ENCODE measurements at regions not wholly inside any gene's neighbourhood (a gene's known extent, or its start where the extent isn't known, plus 50 kb on each side); places are given as distances from the start of the nearest gene placed in this dataset.
A peak's percentile ranks its signal among the peaks of the same experiment; 100 is the strongest.
"Not testable (repeated sequence)": the region's sequence is repeated elsewhere in the genome, so short reads cannot be mapped to it uniquely, and the experiment has no call there.

DNA sequence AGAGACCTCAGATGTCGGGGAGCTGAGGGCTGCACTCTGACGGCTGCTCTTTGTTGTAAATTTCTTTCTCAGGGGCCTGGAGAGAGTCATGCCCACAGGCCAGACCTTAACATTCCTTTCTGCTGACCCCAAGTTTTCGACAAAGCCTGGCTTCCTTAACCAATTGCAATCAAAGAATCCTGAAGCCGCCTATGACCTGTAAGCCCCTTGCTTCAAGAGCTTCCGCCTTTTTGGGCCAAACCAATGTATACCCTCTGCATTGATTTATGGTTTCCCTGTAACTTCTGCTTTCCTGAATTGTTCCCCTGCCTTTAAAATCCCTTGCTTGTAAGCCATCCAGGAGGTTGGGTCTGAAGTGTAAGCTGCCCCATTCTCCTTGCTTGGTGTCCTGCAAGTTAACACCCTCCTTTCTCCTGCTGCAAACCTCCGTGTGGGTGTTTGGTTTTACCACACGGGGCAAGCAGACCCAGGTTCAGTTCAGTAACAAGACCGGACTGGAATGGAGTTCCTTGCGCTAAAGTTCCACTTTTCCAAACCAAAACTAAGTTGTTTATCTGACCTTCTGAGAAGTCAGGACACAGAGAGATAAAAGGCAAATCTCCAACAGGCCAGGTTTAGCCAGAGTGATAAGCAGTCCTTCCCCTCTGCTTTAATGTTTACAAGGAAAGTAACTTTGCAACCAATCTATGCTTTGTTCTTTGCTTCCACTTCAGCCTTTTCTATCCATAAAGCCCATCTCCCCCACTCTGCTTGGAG lies 141.6 kb downstream of the KCNJ12 start:
- DNase-seq (ENCODE audit: low read depth, low spot score) = peak; percentile 89

DNA sequence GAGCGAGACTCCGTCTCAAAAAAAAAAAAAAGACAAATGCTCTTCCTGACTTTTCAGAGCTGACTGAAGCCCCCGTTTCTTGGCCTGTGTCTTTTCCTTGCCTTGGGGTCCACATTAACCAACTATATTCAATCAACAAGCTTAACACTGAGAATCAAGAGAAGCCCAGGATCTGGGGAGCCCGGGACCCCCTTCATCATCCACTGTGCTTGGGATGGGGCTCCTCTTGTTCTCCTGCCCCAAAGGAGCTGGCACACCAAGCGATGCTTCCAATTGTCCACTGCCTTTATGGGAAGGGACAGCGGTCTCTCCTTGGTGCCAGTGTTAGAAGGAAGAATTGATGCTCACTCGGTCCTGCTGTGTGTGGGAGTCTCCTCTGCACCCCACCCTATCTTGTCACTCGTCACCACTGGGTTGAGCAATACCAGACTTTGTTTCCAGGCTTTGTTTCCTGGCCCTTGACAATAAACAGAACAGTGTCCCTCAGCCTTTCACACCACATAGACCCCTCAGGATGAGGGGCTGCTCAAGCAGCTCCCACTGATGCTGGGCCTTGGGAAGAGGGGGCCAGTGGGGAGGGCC lies 146.7 kb downstream of the KCNJ12 start:
- peak; percentile 27 for DNase-seq (ENCODE audit: low read depth, low spot score)

DNA sequence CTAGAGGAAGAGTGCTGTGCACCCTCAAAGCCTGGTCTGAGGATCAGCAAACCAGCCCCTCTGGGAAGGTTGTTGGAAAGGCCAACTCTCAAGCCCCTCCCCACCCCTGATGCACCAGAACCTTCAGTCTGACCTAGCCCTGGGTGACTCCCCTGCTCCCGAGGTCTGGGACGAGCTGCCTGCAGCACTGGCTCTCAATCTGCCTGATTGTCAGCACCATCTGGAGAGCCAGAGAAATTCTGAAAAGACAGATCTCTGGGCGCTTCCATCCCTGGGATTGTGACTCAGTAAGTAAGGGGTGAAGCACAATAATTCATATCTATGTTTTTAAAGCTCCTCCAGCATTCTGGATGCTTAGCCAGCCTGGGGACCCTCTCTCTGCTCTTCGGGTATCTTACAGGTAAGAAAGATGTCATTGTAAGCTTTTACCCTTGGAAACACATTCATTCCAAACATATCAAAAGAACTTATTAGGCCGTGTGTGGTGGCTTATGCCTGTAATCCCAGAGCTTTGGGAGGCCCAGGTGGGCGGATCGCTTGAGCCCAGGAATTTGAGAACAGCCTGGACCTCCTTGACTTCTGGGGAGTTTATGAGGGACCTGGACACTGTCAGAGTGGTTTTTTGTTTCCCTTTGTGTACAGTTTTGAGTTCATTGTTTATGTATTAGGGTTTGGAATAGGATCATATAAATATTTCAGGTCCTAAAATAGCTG lies 147.5 kb downstream of the KCNJ12 start:
- DNase-seq (ENCODE audit: low read depth, low spot score) = peak; percentile 36

DNA sequence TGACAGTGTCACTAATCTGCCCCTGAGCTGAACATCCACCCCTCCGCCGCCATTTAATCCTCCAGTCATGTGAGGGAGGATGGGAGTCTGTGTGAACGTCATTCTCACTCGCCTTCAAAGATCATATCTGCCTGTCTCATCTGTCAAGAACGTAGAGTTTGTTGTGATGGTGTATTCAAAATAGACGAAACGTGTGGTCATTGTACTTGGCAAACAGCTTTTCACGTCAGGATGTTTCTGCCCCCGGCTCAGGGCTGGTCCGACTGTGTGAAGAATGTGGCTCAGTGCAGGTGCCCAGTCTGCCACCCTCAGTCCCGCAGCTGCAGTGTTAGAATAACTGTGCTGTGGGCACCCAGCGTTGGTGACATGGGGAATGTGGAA lies 148.0 kb downstream of the KCNJ12 start:
- no peak for DNase-seq (ENCODE audit: low read depth, low spot score)

DNA sequence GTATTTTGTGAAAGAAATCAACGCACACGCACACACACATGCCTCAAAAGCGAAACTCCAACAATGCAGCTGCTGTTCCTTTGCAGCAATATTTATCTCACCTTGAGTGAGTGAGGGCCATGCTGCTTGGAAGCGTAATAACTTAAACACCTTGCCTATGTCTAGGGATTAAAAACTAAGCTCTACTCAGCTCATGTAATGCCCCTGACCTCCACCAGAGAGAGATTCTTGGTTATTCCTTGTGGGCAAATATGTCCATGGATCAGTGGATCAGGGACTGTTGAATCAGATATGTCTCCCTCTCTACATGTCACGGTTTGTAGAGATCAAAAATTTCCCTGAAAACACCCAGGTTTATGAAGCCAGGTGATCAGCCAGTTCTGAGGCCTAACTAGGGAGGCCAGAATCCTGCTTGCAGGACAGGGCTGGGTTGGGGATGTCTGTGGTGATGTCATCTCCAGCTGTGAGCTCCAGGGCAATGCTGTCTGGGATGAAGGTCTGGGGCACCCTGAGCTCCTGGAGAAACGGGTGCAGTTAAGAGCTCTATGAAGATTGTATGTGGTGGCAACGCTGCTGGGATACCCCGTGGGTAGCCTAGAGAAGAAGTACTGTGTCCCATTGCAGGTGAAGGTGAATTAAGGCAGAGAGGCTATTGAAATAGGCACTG lies 149.4 kb downstream of the KCNJ12 start:
- DNase-seq (ENCODE audit: low read depth, low spot score) = no peak

DNA sequence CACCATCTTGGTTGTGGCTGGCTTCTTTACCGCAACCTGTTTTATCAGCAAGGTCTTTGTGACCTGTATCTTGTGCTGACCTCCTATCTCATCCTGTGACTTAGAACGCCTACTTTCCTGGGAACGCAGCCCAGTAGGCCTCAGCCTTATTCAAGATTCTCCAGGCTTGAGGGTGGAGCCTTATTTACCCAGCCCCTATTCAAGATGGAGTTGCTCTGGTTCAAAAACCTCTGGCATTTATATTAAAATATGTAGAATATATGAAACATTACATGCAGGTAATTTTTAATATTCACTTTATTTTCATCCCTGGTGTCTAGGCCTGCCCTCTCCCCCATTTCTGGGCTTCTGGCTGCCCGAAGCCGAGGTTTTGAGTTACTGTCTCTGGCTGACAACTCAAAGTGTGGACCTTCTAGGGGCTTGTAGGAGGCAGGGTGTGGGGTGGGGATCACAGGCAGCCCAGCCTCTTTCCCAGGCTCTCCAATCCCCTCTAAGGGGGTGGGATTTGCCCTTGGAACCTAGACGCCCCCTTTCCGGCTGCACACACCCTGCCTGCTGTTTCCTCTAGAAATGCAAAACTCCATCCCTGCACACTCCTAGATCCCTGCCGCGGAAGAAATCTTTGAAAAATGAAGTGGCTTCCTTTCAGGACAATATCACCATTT lies 152.0 kb downstream of the KCNJ12 start:
- no peak for DNase-seq (ENCODE audit: low read depth, low spot score)

DNA sequence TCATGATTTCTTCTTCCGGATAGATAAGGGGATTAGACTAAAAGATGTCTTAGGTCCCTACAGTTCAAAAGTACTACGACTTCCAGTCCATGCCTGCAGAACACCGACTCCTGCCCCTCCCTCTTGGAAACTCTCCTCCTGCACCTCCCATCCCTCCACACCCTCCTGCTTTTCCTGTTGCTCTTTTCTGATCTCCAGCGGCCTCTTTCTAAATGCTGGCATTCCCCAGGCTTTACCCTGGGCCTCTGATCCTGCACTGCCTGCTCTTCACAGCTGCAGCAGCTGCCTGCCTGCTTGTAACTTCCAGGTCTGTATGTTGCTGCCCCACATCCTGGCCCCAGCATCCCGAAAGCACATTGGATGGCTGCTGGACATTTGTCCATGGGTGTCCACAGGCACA lies 154.2 kb downstream of the KCNJ12 start:
- peak; percentile 39 for DNase-seq (ENCODE audit: low read depth, low spot score)

DNA sequence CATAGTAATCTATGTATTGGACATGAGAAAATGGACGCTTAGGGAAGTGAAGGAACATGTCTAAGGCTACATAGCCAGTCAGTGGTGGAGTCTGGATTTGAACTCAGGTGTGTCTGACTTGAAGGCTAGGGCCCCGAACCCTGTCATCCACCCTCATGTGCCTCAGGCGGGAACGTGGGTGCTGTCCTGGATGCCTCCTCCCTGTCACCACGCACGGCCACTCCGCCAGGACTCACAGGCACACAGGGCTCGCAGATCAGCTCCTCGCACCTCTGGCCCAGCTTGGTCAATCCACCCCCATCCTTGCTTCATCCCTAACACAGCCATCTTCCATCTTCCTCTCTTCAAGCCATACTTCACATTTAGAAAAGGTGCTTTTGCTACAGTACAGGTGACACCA lies 154.7 kb downstream of the KCNJ12 start:
- DNase-seq (ENCODE audit: low read depth, low spot score) = no peak

DNA sequence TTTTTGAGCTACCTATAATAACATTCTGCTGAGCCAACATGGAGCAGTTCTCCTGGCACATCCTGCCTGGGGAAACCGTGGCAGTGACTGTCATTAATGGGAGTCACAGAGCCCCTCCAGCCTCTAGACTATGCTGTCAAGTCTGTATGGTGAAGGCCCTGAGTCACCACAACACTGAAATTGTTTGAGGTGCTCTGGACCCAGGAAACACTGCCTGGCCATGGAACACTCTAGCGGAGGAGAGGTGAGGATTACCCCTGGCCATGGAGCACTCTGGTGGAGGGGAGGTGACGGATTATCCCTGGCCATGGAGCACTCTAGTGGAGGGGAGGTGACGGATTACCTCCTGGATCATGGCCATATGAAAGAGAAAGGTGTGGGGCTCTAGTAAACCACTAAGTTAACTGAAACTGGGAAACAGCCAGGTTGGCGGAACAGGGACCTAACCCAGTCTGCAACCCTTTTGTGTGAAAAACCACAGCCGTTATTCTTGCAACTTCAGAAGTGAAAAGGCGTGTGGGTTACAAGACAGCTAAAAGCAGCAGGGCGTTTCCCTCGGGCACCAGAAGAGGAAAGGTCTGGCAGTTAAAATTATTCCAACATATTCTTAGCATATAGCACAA lies 156.7 kb downstream of the KCNJ12 start:
- DNase-seq (ENCODE audit: low read depth, low spot score) = no peak

DNA sequence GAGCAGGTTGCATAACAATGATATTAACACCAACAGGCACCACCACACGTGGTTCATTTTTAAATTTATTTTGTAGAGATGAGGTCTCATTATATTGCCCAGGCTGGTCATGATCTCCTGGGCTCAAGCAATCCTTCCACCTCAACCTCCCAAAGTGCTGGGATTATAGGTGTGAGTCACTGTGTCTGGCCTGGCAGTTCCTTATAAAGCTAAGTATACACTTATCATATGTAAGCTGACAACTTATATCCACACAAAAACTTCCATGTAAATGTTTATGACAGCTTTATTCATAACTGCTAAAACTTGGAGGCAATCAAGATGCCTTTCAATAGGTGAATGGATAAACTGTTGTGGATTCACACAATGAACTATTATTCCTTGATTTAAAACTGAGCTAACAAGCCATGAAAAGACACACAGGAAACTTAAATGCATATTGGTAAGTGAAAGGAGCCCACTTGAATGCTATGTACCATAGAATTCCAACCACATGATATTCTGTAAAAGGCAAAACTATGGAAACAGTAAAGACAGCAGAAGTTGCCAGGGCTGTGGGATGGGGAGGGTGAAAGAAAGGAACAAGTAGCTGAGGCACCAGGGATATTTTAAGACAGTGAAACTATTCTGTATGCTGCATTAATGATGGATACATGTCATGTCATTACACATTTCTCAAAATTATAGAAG lies 156.5 kb upstream of the KCNJ18 start:
- DNase-seq (ENCODE audit: low read depth, low spot score) = no peak

DNA sequence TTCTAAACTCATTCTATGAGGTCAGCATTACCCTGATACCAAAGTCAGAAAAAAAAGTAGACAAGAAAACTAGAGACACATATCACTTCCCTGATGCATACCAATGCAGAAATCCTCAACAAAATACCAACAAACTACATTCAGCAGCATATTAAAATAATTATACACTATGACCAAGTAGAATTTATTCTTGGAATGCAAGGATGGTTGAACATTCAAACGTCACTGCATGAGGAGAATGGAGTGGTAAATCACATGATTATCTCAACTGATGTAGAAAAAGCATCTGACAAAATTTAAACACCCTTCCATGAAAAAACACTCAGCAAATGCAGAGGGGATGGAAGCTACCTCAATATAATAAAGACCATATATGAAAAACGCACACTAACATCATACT lies 155.0 kb upstream of the KCNJ18 start:
- no peak for DNase-seq (ENCODE audit: low read depth, low spot score)

DNA sequence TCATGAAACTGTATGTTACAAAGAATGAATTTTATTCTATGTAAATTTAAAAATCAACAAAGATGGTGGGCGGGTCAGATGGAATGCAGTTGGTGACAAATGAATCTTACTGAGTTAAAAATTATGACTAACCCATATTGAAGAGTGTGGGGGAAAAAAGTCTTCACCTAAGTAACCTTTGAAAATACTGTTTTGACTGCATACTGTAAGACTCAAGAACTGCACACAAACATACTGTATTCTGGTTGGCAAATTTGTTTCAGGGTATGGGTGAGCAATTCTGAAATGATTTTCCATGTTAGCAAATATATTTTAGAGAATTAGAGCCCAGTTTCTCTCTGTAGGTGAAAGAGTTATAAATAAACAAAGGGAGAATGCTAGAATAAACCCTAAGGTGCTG lies 153.7 kb upstream of the KCNJ18 start:
- no peak for DNase-seq (ENCODE audit: low read depth, low spot score)

DNA sequence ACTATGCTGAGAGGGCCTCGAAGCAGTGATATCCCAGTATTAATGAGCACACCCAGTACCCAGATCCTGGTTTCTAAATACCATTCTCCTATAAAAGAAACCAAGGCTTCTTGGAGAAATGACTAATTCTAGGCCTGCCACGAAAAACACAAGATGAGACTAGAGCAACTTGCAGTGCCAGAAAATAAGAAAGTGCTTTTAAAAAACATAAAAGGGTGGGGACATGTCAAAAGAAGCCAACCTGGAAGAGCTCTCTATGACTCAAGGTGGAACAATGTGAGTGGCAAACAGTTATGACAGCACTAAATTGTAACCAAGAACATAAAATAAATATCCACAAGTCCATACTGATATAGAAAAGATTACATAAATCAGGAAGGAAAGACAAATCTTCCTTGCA lies 153.2 kb upstream of the KCNJ18 start:
- no peak for DNase-seq (ENCODE audit: low read depth, low spot score)

DNA sequence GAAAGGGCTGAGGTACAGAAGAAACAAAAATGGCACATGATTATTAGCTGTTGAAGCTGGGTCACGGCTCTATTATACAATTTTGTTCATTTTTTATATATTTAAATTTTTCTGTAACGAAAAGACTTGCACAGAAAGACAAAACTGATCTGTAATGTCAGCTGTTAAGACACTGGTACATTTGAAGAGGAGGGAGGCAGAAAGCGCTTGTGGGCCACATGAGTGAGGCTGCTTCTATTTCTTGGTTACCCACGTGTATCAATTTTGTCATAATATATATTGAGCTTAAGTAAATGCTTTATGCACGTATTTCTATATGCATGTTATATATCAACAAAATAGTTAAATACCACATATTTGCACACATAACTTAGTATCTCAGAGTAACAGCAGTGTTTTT lies 151.8 kb upstream of the KCNJ18 start:
- no peak for DNase-seq (ENCODE audit: low read depth, low spot score)

DNA sequence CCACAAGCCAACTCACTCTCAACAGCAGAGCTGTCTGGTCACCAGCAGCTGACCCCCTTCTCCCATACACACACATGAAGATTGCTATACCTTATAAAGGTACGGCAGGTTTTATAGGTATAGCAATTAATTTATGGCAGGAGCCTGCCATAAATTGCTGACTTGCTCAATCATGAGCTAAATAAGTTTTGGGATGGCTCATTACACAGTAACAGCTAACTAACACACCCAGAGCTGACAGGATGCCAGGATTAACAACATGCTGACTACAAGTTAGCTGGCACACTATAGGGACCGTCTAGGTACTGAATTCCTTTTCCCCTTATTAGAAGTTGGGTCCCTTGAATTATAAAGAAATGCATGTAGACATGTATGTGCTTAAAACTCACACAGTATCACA lies 150.3 kb upstream of the KCNJ18 start:
- no peak for DNase-seq (ENCODE audit: low read depth, low spot score)

DNA sequence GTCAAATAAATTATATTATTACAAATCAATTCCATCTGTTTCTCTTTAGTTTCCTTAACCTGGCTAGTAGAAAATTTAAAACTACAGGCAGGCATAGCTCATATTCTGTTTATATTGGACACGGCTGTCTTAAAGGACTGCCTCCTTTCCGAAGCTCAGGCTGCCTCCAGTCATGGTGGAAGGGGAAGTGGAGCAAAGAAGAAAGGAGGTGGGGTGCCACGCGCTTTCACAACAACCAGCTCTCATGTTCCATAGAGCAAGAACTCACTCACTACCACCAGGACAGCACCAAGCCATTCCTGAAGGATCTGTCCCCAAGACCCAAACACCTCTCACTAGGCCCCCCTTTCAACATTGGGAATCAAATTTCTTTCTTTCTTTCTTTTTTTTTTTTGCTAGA lies 149.3 kb upstream of the KCNJ18 start:
- no peak for DNase-seq (ENCODE audit: low read depth, low spot score)

DNA sequence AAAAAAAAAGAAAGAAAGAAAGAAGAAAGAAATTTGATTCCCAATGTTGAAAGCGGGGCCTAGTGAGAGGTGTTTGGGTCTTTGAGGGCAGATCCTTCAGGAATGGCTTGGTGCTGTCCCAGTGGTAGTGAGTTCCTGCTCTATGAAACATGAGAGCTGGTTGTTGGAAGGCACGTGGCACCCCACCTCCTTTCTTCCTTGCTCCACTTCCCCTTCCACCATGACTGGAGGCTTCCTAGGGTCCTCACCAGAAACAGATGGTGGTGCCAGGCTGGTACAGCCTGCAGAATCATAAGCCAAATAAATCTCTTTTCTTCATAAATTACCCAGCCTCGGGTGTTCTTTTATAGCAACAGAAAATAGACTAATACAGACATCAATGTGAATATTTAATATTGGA lies 147.3 kb upstream of the KCNJ18 start:
- no peak for DNase-seq (ENCODE audit: low read depth, low spot score)

DNA sequence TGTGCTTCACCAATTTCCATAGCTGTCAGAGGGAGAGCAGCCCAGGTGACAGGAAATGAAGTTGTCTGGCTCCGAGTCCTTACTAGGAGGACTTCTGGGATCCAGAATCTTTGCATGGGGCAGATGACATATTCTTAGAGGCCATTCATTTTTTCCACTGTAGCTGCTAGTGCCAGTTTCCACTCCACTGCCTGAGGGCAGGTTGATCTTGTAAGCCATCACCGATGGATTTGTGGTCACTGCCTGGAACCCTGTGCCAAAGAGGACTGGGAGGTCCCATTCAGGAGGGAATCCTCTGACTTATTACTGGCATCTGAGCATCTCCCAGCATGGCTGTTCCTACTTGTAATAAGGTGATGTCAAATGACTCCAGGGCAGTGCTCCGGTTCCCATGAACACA lies 144.1 kb upstream of the KCNJ18 start:
- DNase-seq (ENCODE audit: low read depth, low spot score) = no peak

DNA sequence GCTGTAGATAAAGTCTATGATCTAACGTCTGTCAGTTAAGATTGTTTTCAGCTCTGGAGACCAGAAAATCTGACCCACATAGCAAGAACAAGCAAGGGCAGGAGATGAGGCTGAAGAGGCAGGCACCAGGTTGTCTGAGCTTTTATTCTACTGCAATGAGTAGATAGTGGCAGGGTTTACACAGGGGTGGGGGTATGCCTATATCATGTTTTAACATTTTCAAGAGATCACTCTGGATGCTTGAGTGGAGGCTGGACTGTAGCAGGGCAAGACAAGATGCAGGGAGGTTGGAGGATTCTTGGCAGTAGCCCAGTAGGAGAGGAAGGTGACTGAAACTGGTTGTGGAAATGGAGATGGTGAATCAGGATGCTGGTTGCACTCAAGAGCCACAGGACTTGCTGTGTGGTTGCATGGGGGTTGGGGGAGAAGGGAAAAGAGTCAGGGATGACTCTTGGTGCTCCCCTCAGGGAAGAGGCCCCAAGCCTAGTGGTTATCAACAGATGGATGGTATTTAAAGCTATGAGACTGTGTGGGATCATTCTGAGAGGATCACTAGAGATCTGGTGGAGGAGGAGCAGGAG lies 143.1 kb upstream of the KCNJ18 start:
- DNase-seq (ENCODE audit: low read depth, low spot score) = no peak

DNA sequence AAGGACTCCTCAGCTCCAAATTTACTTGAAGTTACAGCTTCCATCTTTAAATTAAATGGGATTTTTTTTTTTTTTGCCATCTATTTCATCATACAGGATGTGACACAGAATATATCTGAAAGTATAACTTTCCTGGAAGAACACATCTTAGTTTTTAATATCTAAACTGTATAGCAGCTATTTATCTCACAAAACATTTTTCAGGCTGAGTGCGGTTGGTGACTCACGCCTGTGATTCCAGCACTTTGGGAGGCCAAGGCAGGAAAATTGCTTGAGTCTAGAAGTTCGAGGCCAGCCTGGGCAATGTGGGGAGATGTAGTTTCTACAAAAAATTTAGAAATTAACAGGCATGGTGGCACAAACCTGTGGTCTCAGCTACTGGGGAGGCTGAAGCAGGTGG lies 142.3 kb upstream of the KCNJ18 start:
- DNase-seq (ENCODE audit: low read depth, low spot score) = not testable (repeated sequence)
